ENCODE measurements at regions not wholly inside any gene's neighbourhood (a gene's known extent, or its start where the extent isn't known, plus 50 kb on each side); places are given as distances from the start of the nearest gene placed in this dataset.

GRCh38 chr9:95809686-95810085 is 65.8 kb upstream of the ERCC6L2 start:
- no TSS peak for BruUV-seq (replicated peaks)
- CTCF ChIA-PET (ENCODE audit: low intra/inter-chr PET ratio, low total read pairs), result no interaction called here

More at GRCh38 chr9:95809686-95810085, 65.8 kb upstream of the ERCC6L2 start:
- Histone ChIP-seq H4K20me1 (ENCODE audit: insufficient read depth, low read length) (no peaks in the 10 kb centered on the region), H3K9ac (ENCODE audit: insufficient read depth, low read depth, low read length) (no peak overlapping the region), H3K27ac (ENCODE audit: extremely low read length, insufficient read depth, low read length) (no peak overlapping the region), H3K79me2 (ENCODE audit: insufficient read depth, low read length) (no peaks in the 10 kb centered on the region), H3K4me3 (replicated peaks in 1 of 3; ENCODE audit: insufficient read depth in 1 of 3, low read depth in 2 of 3, low read length in 3 of 3) (no peak overlapping the region), H3K9me3 (ENCODE audit: low read length) (no peaks in the 10 kb centered on the region), H2AFZ (ENCODE audit: low read length) (no peak overlapping the region), H3K4me1 (ENCODE audit: insufficient read depth, low read length) (peaks cover 22% of the 10 kb centered on the region), H3K36me3 (replicated peaks in 1 of 2; ENCODE audit: control insufficient read depth in 1 of 2, insufficient read depth in 2 of 2, low read length in 2 of 2) (no peaks in the 10 kb centered on the region), H3K4me2 (ENCODE audit: low read depth, low read length) (no peak overlapping the region), H3K27me3 (ENCODE audit: control insufficient read depth in 1 of 2, insufficient read depth in 2 of 2, low read length in 2 of 2) (no peaks in the 10 kb centered on the region)
- FAIRE-seq (no peak), DNase-seq (ENCODE audit: low spot score) (no peak), ATAC-seq (no peak)
- in situ Hi-C loops (cut with HindIII; ENCODE audit: extremely low pct_ligation_motif_present, low pct_unique_long_range_greater_than_20kb) (no loop called here), intact Hi-C loops (cut with micrococcal nuclease; ENCODE audit: unreplicated experiment) (no loop called here)
- POLR2A ChIA-PET, result no interaction called here
- TF ChIP-seq, protein P1, sequence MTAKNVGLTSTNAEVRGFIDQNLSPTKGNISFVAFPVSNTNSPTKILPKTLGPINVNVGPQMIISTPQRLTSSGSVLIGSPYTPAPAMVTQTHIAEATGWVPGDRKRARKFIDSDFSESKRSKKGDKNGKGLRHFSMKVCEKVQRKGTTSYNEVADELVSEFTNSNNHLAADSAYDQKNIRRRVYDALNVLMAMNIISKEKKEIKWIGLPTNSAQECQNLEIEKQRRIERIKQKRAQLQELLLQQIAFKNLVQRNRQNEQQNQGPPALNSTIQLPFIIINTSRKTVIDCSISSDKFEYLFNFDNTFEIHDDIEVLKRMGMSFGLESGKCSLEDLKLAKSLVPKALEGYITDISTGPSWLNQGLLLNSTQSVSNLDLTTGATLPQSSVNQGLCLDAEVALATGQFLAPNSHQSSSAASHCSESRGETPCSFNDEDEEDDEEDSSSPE (CRISPR knock-in tag; IDR thresholded peaks at IDR 0.05), result no peak
- TF ChIP-seq YEATS4 (CRISPR knock-in tag; IDR thresholded peaks at IDR 0.05; ENCODE audit: borderline replicate concordance) (no peak), TBL1XR1 (IDR thresholded peaks at IDR 0.05; ENCODE audit: borderline replicate concordance, low read length, partially characterized antibody) (no peak), HNF4G (IDR thresholded peaks at IDR 0.05; ENCODE audit: borderline replicate concordance, low read depth, low read length) (no peak), HNF4G (CRISPR knock-in tag; IDR thresholded peaks at IDR 0.05; ENCODE audit: borderline replicate concordance, low read depth) (no peak), GFI1 (CRISPR knock-in tag; IDR thresholded peaks at IDR 0.05; ENCODE audit: borderline replicate concordance) (no peak), ZNF788 (CRISPR knock-in tag; IDR thresholded peaks at IDR 0.05; ENCODE audit: borderline replicate concordance) (no peak), ZNF235 (CRISPR knock-in tag; IDR thresholded peaks at IDR 0.05; ENCODE audit: borderline replicate concordance) (no peak), ZNF766 (CRISPR knock-in tag; IDR thresholded peaks at IDR 0.05; ENCODE audit: borderline replicate concordance) (no peak), RXRB (CRISPR knock-in tag; IDR thresholded peaks at IDR 0.05; ENCODE audit: borderline replicate concordance) (no peak)
- TF ChIP-seq, protein P2, sequence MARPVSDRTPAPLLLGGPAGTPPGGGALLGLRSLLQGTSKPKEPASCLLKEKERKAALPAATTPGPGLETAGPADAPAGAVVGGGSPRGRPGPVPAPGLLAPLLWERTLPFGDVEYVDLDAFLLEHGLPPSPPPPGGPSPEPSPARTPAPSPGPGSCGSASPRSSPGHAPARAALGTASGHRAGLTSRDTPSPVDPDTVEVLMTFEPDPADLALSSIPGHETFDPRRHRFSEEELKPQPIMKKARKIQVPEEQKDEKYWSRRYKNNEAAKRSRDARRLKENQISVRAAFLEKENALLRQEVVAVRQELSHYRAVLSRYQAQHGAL (CRISPR knock-in tag; IDR thresholded peaks at IDR 0.05; ENCODE audit: not compliant biosample characterization), result no peak
- TF ChIP-seq, protein P3, sequence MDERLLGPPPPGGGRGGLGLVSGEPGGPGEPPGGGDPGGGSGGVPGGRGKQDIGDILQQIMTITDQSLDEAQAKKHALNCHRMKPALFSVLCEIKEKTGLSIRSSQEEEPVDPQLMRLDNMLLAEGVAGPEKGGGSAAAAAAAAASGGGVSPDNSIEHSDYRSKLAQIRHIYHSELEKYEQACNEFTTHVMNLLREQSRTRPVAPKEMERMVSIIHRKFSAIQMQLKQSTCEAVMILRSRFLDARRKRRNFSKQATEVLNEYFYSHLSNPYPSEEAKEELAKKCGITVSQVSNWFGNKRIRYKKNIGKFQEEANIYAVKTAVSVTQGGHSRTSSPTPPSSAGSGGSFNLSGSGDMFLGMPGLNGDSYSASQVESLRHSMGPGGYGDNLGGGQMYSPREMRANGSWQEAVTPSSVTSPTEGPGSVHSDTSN (CRISPR knock-in tag; IDR thresholded peaks at IDR 0.05), result no peak
- 92% methylated on average over 2 of the region's 2 CpGs for WGBS (ENCODE audit: low lambda C conversion rate)

Measured in HepG2 (cell line).